HG02870 (cell line): ENCODE measurements at regions not wholly inside any gene's neighbourhood (a gene's known extent, or its start where the extent isn't known, plus 50 kb on each side); places are given as distances from the start of the nearest gene placed in this dataset.

Experiments used
- ATAC-seq: cut with Tn5 transposase; IDR thresholded peaks from one replicate; pipeline ENCODE4 v1.9.1; 2021; ENCODE audit warnings: mild to moderate bottlenecking, moderate library complexity; ENCODE audit not compliant: unreplicated experiment

GRCh38 chr6:1068068-1068467, 243.8 kb upstream of the FOXQ1 start:
- ATAC-seq, result no peak

GRCh38 chr6:1067346-1067745, 244.6 kb upstream of the FOXQ1 start:
- no peak for ATAC-seq

GRCh38 chr6:1066449-1067090, 245.3 kb upstream of the FOXQ1 start:
- ATAC-seq, result no peak

GRCh38 chr6:1065986-1066385, 245.9 kb upstream of the FOXQ1 start:
- no peak for ATAC-seq

- no peak for ATAC-seq
Observed at GRCh38 chr6:1063671-1064355, 248.1 kb upstream of the FOXQ1 start.

- no peak for ATAC-seq
Observed at GRCh38 chr6:1062786-1063545, 248.9 kb upstream of the FOXQ1 start.

- no peak for ATAC-seq
Observed at GRCh38 chr6:1059596-1059995, 252.3 kb upstream of the FOXQ1 start.

GRCh38 chr6:1057490-1058135, 254.3 kb upstream of the FOXQ1 start:
- no peak for ATAC-seq

GRCh38 chr6:1055015-1055921, 256.6 kb upstream of the FOXQ1 start:
- ATAC-seq, result no peak

GRCh38 chr6:1054653-1055014, 257.3 kb upstream of the FOXQ1 start:
- ATAC-seq, result no peak

GRCh38 chr6:1053586-1053985, 258.3 kb upstream of the FOXQ1 start:
- ATAC-seq, result no peak

- no peak for ATAC-seq
Observed at GRCh38 chr6:1052262-1052661, 259.6 kb upstream of the FOXQ1 start.

GRCh38 chr6:1049900-1050299, 262.0 kb upstream of the FOXQ1 start:
- no peak for ATAC-seq

GRCh38 chr6:1049170-1049569, 262.7 kb upstream of the FOXQ1 start:
- ATAC-seq, result no peak

GRCh38 chr6:1047981-1048541, 263.8 kb upstream of the FOXQ1 start:
- no peak for ATAC-seq

- ATAC-seq, result no peak
Observed at GRCh38 chr6:1045239-1045638, 266.7 kb upstream of the FOXQ1 start.

GRCh38 chr6:1044040-1044836, 267.7 kb upstream of the FOXQ1 start:
- no peak for ATAC-seq

- no peak for ATAC-seq
Observed at GRCh38 chr6:1043458-1043836, 268.5 kb upstream of the FOXQ1 start.
